T-helper 1 cell treated with Interleukin-12 subunit alpha and Interleukin-12 subunit beta and Interleukin-4 antibody, amounts not matched to agents 30 μg/mL and 1 μg/mL, for 36 hours (primary cell): ENCODE measurements at regions not wholly inside any gene's neighbourhood (a gene's known extent, or its start where the extent isn't known, plus 50 kb on each side); places are given as distances from the start of the nearest gene placed in this dataset.

ENCODE experiments used
- H3K27ac Mint-ChIP-seq: one replicate; pipeline ENCODE4 v1.8.0; 2021; ENCODE audit warnings: mild to moderate bottlenecking, mixed read lengths
- H3K27me3 Mint-ChIP-seq: one replicate; pipeline ENCODE4 v1.8.0; 2021; ENCODE audit warnings: low read depth, mixed read lengths
- H3K36me3 Mint-ChIP-seq: one replicate; pipeline ENCODE4 v1.8.0; 2021; ENCODE audit warnings: low read depth, mixed read lengths
- H3K4me1 Mint-ChIP-seq: one replicate; pipeline ENCODE4 v1.8.0; 2021; ENCODE audit warnings: low read depth, mixed read lengths
- H3K4me3 Mint-ChIP-seq: one replicate; pipeline ENCODE4 v1.8.0; 2021; ENCODE audit warnings: mild to moderate bottlenecking, moderate library complexity, mixed read lengths
- H3K9me3 Mint-ChIP-seq: one replicate; pipeline ENCODE4 v1.8.0; 2021; ENCODE audit warnings: mixed read lengths

- Mint-ChIP-seq H3K9me3 (no peaks in the 10 kb centered on the region), H3K4me3 (no peak overlapping the region), H3K27me3 (no peaks in the 10 kb centered on the region), H3K36me3 (no peaks in the 10 kb centered on the region), H3K27ac (no peak overlapping the region), H3K4me1 (no peaks in the 10 kb centered on the region)
Measured at GRCh38 chr2:129299756-129300155, 679.7 kb upstream of the RAB6C start.

- Mint-ChIP-seq H3K4me1 (no peaks in the 10 kb centered on the region), H3K27me3 (no peaks in the 10 kb centered on the region), H3K9me3 (no peaks in the 10 kb centered on the region), H3K36me3 (no peaks in the 10 kb centered on the region), H3K4me3 (no peak overlapping the region), H3K27ac (no peak overlapping the region)
Measured at GRCh38 chr2:129300456-129300855, 679.0 kb upstream of the RAB6C start.

DNA sequence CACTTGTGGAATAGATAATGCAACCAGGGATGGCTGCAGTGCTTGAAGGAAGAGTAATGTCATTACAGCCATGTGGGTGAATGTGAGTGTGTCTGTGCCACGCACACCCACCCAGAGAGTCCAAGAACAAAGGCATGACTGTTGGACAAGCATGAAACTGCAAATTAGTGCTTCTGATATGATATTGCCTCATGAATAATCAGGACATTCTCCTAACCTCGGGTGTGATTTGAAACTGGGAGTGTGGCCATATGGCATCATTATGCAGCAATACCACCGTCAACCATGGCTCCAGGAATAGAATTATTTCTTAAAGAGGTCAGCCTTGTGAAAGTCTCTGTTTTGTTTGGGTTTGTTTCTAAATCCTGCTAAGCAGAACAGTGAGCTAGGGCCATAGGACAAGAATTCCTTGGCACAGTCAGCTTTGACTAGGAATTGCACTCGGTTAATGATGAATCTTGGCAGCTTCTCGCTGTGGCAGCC lies 678.0 kb upstream of the RAB6C start:
- no peak overlapping the region for H3K4me3 Mint-ChIP-seq
- no peaks in the 10 kb centered on the region for H3K27me3 Mint-ChIP-seq
- no peaks in the 10 kb centered on the region for H3K4me1 Mint-ChIP-seq
- H3K9me3 Mint-ChIP-seq: no peaks in the 10 kb centered on the region
- no peak overlapping the region for H3K27ac Mint-ChIP-seq
- H3K36me3 Mint-ChIP-seq: no peaks in the 10 kb centered on the region

GRCh38 chr2:129302106-129302505 lies 677.4 kb upstream of the RAB6C start:
- Mint-ChIP-seq H3K4me3 (no peak overlapping the region), H3K27ac (no peak overlapping the region), H3K9me3 (no peaks in the 10 kb centered on the region), H3K27me3 (no peaks in the 10 kb centered on the region), H3K36me3 (no peaks in the 10 kb centered on the region), H3K4me1 (no peaks in the 10 kb centered on the region)

DNA sequence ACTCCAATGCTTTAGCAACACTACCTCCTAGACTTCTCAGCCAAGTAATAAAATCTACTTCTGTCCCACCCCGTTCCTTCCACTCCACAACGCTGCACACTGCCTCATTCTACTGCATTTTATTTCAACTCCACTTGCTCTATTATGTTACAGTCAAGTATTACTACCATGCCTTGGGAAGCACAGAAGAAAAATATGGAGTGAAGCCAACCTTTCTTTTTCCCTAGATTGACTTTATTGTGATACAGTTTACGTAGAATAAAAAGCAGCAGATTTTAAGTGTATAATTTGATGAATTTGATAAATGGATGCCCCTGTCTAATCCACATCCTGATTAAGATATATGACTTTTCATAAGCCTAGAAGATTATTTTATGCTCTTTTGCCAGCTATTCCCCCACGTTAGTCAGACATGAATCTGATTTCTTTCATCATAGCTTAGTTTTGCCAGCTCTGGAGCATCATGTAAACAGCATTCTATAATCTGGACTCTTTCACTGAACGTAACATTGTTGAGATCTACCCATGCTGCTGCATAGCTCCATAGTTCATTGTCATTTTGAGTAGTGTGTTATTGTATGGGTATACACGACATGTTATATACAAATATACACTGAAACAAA lies 676.8 kb upstream of the RAB6C start:
- Mint-ChIP-seq H3K36me3 (no peaks in the 10 kb centered on the region), H3K4me3 (no peak overlapping the region), H3K4me1 (no peaks in the 10 kb centered on the region), H3K9me3 (no peaks in the 10 kb centered on the region), H3K27me3 (no peaks in the 10 kb centered on the region), H3K27ac (no peak overlapping the region)

DNA sequence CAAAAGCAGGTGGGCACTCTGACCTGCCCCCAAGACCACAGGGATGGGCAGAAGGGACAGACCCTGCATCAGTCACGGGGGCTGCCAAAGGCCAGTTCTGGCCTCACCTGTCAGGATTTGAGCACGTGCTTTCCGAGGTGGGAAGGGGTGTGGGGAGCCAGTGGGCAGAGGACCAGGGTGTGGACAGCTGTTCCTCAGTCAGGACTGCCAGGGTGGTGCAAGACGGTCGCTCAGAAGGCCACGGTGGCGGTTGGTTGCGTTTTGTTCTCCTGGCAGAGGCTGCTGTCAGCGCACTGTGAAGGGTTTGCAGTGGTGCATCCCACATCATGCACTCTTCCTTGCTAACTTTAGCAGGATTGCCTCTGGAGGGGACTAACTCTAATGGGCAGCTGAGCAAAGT lies 665.3 kb upstream of the RAB6C start:
- Mint-ChIP-seq H3K4me3 (no peak overlapping the region), H3K4me1 (no peaks in the 10 kb centered on the region)

GRCh38 chr2:129318581-129319421 lies 660.7 kb upstream of the RAB6C start:
- Mint-ChIP-seq H3K4me3 (no peak overlapping the region), H3K4me1 (no peaks in the 10 kb centered on the region), H3K27ac (no peak overlapping the region), H3K27me3 (no peaks in the 10 kb centered on the region), H3K9me3 (no peaks in the 10 kb centered on the region), H3K36me3 (no peaks in the 10 kb centered on the region)

More for the DNA sequence above, 665.3 kb upstream of the RAB6C start:
- no peak overlapping the region for H3K27ac Mint-ChIP-seq
- no peaks in the 10 kb centered on the region for H3K36me3 Mint-ChIP-seq
- H3K27me3 Mint-ChIP-seq: no peaks in the 10 kb centered on the region
- no peaks in the 10 kb centered on the region for H3K9me3 Mint-ChIP-seq

DNA sequence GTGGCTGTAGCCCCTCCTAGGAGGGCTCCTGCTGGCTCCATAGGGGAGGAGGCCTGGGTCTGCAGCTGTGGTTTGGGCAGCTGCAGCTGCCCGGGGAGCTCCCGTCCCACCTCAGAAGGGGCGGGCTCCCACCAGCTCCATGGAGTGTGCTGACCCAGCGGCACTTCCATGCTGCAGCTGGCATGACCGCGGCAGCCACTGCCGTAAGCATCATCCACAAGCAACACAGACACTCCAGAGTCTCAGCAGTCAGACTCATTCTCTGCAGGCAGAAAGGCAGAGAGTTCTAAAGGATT lies 660.1 kb upstream of the RAB6C start:
- H3K4me1 Mint-ChIP-seq: no peaks in the 10 kb centered on the region
- H3K9me3 Mint-ChIP-seq: no peaks in the 10 kb centered on the region
- H3K4me3 Mint-ChIP-seq: no peak overlapping the region
- H3K27me3 Mint-ChIP-seq: no peaks in the 10 kb centered on the region
- H3K36me3 Mint-ChIP-seq: no peaks in the 10 kb centered on the region
- no peak overlapping the region for H3K27ac Mint-ChIP-seq

DNA sequence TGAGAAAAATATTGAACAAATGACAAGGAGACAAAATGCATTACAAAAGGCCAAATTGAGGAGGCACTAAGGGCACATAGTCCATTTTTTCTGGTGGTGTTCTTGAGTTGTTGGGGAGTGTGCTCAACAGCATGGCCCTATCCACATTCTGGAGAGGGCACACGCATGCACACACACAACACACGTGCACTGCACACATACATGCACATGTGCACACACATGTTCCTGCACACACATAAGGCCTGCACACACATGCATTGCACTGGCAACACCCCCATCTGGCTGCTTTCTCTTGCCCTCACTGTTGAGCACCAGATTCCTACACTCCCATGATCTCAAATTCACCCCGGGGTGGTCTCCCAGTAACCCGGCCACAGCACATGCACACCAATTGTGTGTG lies 659.2 kb upstream of the RAB6C start:
- H3K9me3 Mint-ChIP-seq: no peaks in the 10 kb centered on the region
- H3K36me3 Mint-ChIP-seq: no peaks in the 10 kb centered on the region
- H3K27ac Mint-ChIP-seq: no peak overlapping the region
- H3K4me3 Mint-ChIP-seq: no peak overlapping the region
- no peaks in the 10 kb centered on the region for H3K4me1 Mint-ChIP-seq
- H3K27me3 Mint-ChIP-seq: no peaks in the 10 kb centered on the region

DNA sequence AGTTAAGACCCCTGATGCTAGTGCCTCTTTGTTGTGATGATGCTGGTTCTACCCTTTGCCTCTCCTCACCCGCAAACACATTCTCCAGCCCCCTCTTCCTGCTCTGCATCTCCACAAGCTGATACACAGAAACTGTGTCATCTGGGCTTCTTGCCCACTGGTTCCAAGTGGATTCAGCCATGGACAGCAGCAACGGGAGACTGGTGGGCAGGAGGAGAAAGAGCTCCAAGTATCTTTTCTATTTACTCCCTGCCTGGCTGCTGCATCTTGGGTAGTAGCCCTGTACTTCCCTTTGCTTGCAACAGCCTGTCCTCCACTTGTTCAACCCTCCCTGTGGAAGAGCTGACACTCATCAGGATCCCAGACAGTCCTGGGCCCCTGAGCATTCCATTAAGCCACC lies 655.1 kb upstream of the RAB6C start:
- Mint-ChIP-seq H3K4me3 (no peak overlapping the region), H3K4me1 (no peaks in the 10 kb centered on the region), H3K27me3 (no peaks in the 10 kb centered on the region), H3K9me3 (peaks cover 5% of the 10 kb centered on the region), H3K27ac (no peak overlapping the region), H3K36me3 (no peaks in the 10 kb centered on the region)

- Mint-ChIP-seq H3K9me3 (peaks cover 6% of the 10 kb centered on the region), H3K36me3 (no peaks in the 10 kb centered on the region), H3K4me3 (no peak overlapping the region), H3K27ac (no peak overlapping the region), H3K4me1 (no peaks in the 10 kb centered on the region), H3K27me3 (no peaks in the 10 kb centered on the region)
Measured at GRCh38 chr2:129325151-129325550, 654.3 kb upstream of the RAB6C start.

DNA sequence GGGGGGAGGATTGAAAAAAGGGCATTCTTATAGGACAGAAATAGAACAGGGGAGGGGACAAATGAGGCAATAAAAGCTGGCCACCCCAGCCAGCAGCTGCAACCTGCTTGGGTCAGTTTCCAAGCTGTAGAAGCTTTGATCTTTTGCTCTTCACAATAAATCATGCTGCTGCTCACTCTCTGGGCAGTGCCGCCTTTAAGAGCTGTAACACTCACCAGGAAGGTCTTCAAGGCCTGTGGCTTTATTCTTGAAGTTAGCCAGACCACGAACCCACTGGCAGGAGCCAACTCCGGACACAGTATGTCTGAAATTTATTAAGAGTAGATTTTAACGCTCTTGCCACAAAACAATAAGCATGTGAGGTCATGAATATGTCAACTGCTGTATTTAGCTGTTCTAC lies 649.9 kb upstream of the RAB6C start:
- H3K4me3 Mint-ChIP-seq: no peak overlapping the region
- peaks cover 6% of the 10 kb centered on the region for H3K9me3 Mint-ChIP-seq
- H3K36me3 Mint-ChIP-seq: no peaks in the 10 kb centered on the region
- no peaks in the 10 kb centered on the region for H3K4me1 Mint-ChIP-seq
- H3K27me3 Mint-ChIP-seq: no peaks in the 10 kb centered on the region
- H3K27ac Mint-ChIP-seq: no peak overlapping the region

- Mint-ChIP-seq H3K27ac (no peak overlapping the region), H3K9me3 (peaks cover 6% of the 10 kb centered on the region), H3K4me3 (no peak overlapping the region), H3K27me3 (no peaks in the 10 kb centered on the region), H3K36me3 (no peaks in the 10 kb centered on the region), H3K4me1 (no peaks in the 10 kb centered on the region)
Measured at GRCh38 chr2:129330504-129330903, 649.0 kb upstream of the RAB6C start.

GRCh38 chr2:129331638-129332037 lies 647.8 kb upstream of the RAB6C start:
- Mint-ChIP-seq H3K36me3 (no peaks in the 10 kb centered on the region), H3K27ac (no peak overlapping the region), H3K27me3 (no peaks in the 10 kb centered on the region), H3K4me1 (no peaks in the 10 kb centered on the region), H3K4me3 (no peak overlapping the region), H3K9me3 (peaks cover 6% of the 10 kb centered on the region)

GRCh38 chr2:129334128-129334527 lies 645.3 kb upstream of the RAB6C start:
- Mint-ChIP-seq H3K4me3 (no peak overlapping the region), H3K27me3 (no peaks in the 10 kb centered on the region), H3K36me3 (no peaks in the 10 kb centered on the region), H3K4me1 (no peaks in the 10 kb centered on the region), H3K27ac (no peak overlapping the region), H3K9me3 (peaks cover 3% of the 10 kb centered on the region)
